Neural progenitor cell (in vitro differentiated cells): ENCODE measurements at regions not wholly inside any gene's neighbourhood (a gene's known extent, or its start where the extent isn't known, plus 50 kb on each side); places are given as distances from the start of the nearest gene placed in this dataset.

Experiments
- EZH2 ChIP-seq: fragments of 200-600 bp; sonication (generic); IDR thresholded peaks from 2 replicates; pipeline ENCODE4 v1.6.1; 2017; ENCODE audit warnings: antibody characterized with exemption, mild to moderate bottlenecking, moderate library complexity
- TF ChIP-seq, protein P1 (sequence below): fragments of 200-600 bp; sonication (generic); IDR thresholded peaks from 2 replicates; pipeline ENCODE4 v1.5.1; 2017; ENCODE audit warnings: antibody characterized with exemption, mild to moderate bottlenecking

DNA sequence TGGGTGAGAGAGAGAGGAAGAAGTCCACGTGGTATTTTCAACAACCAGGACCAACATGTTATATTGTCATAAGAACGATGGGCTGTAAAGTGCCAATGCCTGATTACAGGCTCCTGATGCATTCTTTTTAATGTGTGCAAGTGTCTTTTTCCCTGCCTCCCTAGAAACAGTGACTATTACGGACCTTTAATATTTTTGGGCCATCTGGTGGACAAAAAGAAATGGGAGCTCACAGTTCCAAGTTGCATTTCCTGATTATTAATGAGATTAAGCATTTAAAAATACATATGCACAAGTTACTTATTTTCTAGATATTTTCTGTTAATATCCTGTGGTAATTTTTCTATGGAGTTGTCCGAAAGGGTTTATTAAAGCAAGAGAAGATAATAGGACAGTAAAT is 530.2 kb downstream of the NR2F2 start:
- TF ChIP-seq, protein P1, sequence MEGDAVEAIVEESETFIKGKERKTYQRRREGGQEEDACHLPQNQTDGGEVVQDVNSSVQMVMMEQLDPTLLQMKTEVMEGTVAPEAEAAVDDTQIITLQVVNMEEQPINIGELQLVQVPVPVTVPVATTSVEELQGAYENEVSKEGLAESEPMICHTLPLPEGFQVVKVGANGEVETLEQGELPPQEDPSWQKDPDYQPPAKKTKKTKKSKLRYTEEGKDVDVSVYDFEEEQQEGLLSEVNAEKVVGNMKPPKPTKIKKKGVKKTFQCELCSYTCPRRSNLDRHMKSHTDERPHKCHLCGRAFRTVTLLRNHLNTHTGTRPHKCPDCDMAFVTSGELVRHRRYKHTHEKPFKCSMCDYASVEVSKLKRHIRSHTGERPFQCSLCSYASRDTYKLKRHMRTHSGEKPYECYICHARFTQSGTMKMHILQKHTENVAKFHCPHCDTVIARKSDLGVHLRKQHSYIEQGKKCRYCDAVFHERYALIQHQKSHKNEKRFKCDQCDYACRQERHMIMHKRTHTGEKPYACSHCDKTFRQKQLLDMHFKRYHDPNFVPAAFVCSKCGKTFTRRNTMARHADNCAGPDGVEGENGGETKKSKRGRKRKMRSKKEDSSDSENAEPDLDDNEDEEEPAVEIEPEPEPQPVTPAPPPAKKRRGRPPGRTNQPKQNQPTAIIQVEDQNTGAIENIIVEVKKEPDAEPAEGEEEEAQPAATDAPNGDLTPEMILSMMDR: no peak
- TF ChIP-seq EZH2: no peak
